Stimulated activated CD8-positive, alpha-beta memory T cell treated with anti-CD3 and anti-CD28 coated beads, Interleukin-15, amount 100 ng/mL, for 4 hours (primary cell): ENCODE measurements at regions not wholly inside any gene's neighbourhood (a gene's known extent, or its start where the extent isn't known, plus 50 kb on each side); places are given as distances from the start of the nearest gene placed in this dataset.

Experiments
- DNase-seq, 2 donors: peaks; one replicate each; pipeline ENCODE4 v3.0.0-alpha.2; 2020; ENCODE audit warnings: low read depth in 2 of 2

DNA sequence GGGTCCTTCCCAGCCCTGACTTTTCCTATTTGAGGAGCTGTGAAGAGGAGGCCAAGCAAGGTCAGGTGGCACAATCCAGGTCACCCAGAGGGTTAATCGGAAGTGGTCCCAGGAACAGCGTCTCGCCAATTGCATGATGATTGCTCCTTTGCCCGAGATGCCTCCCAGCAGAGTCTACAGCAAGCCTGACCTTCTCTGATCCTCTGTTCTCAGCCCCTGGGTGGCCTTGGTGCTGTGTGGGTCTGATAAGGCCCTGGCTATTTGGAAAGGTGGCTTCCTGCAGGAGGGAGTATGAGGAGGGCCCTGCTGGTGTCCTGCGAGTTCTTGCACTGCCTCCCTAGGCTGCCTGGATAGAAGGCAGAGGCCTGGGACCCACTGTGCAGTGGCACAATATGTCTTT, 116.2 kb downstream of the FOXD2 start:
- DNase-seq = no peak

DNA sequence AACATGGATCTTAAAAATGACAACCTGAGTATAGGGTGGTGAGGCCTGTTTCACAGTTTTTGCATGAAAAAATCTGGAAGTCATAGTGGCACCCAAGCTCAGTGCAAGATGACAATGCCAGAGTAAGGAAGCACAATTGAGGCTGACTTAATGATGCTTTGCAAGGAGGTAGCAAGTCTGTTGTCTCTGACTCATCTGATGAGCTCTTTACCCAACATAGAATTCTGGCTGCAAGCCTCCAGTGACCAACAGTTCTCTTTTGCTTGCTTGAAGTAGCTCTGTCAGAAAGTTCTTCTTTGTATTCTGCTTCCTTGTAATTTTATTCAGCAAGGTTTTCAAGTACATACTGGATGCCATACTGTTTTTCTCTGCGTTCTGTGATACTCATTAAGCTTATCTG, 117.1 kb downstream of the FOXD2 start:
- no peak for DNase-seq

DNA sequence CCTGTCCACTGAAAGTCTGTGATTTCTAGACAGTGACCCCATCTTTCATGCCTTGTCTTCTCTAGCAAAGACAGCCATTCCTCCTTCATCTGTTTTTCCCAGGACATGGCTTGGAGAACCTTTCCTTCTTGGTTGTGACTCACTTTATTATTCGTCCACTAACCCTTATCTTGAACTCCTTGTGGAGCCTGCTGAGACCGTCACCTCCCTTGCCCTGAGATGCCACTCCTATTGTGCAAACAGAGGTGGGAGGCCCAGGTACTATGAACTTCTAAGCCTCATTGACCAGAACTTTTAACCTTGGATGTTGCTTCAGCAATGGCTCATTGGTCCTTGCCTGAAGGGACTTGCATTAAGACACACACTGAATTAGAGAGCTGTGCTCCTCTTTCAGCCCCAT, 117.5 kb downstream of the FOXD2 start:
- DNase-seq = no peak

DNA sequence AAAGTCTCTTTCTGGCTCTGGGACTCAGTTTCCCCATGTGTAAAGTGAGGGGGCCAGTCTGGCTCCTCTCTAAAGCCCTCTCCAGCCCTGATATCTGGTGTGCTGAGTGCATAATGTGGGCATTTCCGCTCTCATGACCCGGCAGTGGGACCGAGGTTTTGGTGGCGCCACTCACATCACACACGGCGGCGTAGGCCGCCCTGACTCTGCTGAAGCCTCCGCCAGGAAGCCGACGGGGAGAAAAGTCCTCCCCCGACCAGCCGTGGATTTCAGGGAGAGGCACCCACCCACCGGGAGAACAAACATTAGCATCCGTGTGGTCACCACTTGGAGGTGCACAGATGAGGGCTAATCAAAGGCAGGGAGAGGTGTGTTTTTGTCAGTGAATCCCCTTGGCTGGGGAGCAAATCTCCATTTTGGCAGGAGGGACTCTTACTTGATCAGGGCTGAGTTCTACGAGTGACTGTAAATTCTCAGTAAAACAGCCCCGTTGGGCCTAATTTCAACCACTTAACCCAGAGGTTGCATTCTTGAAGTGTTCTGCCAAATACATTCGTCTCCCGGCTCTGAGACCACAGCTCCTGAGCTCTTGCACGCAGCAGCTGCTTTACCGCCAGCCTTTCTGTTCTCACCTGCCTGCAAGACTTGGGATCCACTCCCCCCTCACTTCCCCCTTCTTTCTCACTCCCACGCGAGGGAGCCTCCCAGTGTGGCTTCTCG, 118.2 kb downstream of the FOXD2 start:
- no peak for DNase-seq

DNA sequence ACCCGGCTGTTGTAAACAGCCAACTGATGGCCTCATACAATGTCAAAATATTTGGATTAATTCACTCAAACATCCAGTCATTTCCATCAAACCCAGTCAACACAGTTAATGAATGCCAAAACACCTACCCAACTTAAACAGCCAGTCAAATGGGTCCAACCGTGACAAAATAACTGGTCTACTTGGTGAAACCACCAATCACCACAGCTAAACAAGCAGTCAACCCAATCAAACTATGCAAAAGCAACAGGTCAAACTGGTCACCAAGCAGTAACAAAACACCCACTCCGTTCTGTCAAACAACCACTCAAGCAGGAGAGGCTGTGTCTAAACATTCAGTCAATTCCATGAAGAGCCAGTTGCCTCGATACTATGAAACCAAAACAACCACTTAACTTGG, 119.2 kb downstream of the FOXD2 start:
- no peak for DNase-seq

DNA sequence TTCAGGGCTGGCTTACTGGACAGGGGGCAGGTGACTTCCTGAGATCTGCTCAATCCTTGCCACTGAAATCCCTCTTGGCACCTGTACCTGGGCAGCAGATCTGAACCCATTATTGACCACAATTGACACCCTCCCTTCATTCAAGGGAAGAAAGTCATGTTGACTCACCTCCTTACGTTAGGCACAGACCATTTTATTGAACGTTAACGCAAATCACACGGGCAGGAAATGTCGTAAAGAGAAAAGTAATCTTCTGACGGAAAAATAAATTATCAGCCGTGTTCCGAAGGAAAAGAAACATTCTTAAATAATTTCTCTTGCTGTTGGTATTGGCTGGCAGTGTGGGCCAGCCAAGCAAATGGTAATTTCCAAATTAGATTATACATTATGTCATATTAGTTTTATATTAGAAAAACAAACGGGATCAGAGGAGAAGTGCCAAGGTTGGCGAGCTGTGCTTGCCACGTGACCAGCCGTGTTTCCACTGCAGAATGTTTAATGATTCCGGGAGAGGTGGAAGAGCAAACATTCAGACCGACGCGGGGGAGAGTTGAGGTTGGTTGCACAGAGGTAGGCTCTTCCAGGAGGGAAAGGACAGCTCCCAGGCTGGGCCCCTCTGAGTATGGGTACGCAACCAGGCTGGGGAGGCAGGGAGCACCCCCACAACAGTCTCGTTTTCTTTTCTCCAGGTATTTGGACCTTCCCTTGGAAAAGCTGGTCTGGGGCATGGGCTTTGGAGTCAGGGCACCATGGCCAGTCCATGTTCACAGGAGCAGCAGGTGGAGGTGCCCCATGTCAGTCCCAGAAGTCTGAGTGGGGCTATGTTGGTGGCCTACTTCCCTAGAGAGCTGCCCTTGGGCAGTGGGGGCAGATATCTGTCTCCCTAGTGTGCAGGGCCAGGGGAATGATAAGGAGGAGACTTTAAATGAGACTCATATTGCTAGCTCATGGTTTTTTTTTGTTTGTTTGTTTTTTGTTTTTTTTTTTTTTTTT, 121.1 kb downstream of the FOXD2 start:
- no peak for DNase-seq

DNA sequence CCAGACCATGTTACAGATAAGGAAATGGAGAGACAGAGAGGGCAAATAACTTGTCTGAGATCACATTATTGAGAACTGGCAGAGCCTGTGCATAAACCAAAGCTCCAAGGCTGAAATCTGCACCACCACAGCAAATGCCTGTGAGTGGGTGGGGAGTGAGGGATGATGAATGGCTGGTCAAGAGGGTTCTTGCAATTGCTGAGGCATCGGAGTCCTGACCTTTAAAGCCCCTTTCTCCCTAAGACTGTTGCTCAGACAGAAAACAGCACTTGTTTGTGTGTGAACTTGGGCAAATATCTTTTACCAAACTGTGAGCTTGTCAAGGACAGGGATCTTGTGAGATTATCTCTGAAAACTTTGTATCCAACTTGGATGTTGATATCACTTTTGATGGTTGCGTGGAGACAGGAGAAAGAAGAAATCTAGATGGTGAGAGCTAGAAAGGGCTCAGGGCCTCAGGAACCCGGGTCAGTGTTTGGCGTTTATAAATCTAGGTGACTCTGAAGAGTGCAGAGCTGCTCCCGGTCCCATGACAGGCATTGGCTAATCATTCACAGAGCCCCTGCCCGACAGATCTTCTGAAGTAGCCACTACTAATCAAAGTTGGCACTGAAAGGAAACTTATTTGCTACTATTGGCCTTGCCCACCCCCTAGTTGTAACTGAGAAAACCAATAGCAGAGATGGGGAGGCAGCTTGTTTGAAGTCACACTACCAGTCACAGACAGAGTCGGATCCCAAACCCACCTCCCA, 122.3 kb downstream of the FOXD2 start:
- no peak for DNase-seq

DNA sequence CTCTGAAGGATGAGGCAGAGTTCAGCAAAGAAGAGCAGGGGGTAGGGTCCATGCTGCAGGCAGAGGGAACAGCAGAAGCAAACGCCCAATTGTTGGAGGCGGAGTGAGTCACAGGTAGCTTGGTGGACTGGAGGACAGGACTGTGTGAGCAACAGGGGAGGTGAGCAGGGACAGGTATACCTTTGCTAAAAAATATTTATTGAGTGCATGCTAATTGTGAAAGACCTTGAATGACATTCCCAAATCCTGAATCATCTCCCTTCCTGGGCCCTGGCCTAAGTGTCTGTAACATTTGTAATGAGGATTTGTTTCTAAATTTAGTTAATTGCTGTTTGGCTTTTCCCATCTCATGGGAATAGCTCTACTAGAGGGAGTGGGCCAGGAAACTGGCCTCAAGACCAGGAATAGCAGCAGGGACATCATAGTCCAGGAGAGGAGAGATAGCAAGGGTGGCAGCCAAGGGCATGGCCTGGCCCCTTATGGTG, 123.7 kb downstream of the FOXD2 start:
- DNase-seq = no peak

DNA sequence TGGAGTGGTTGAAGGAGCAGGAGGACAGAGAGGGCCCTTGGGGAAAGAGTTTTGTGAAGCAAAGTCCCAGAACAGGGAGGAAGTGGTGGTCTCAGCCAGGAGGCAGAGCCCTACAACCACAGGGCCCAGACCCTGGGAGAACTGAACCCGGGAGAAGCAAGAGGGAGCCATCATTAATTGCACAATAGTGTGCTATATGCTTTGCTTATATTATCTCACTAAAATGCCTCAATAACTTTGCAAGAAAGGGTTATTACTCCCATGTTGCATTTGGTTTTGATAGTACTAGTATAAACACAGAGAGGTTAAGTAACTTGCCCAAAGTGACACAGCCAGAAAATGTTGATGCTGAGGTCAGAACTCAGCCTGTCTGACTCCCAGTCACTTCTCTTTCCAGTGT, 124.3 kb downstream of the FOXD2 start:
- no peak for DNase-seq

DNA sequence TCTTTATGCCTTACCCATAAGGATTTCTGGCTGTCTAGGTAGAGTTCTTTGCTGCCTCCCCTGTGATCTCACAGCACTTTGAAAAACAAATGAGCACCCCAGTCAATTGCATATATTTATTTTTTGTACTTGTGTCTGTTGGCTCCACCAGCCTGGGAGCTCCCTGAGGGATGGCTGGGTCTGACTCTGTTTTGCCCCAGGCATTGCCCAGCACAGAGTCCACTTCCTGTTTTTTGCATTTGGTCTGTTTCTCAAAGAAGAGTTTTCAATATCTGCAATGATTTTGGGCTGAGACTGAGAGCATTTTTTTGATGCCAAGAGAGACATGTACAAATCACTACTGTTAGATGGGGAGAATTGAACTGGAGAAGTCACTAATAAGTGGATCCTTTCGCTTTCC, 125.0 kb downstream of the FOXD2 start:
- no peak for DNase-seq

DNA sequence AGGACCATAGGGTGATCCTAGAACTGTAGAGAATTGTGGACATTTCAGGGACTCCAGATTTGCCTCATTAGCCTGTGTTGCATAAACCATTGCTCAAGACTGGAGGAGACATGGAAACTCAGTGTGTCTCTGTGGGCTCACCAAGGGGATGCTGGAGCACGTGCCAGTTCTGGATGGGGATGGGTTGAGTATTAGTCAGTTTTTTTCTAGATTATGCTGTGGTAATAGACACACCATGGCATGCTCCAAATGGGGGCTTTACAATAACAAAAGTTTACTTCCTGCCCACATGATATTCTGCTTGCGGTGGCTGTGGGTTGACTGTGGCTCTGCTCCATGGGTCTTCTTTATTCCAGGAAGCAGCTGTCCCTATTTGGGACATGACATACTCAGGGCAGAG, 125.4 kb downstream of the FOXD2 start:
- DNase-seq = no peak

DNA sequence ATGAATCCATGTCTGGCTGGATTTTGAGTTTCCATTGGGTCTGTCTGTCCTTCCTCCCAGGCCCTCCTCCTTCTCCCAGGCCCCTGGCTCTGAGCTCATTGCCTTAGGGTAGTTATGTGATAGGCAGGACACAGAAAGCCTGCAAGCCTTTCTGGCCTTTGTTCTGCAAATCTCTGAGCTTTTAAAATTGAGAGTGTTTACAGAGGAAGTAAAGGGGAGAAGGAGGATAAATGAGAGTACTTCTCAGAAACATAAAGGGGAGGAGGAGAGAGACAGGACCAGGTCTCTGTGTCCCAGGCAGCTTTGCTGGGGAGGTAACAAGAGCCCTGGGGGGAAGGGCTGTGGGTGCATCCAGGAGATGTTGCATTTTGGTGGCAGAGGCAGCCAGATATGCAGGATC, 126.7 kb downstream of the FOXD2 start:
- no peak for DNase-seq

DNA sequence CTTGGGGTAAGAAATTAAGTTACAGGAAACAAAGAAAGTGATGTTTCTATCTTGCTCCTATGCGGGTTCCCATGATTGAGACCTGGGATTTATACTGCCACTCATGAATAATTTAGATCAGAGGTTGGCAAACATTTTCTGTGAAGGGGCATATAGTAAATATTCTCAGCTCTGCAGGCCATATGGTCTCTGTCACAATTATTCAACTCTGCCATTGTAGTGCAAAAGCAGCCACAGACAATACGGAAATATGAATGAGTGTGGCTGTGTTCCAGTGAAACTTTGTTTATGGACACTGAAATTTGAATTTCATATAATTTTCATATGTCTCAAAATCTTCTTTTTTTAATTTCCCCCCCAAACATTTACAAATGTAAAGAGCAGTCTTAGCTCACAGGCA, 127.2 kb downstream of the FOXD2 start:
- DNase-seq = no peak

DNA sequence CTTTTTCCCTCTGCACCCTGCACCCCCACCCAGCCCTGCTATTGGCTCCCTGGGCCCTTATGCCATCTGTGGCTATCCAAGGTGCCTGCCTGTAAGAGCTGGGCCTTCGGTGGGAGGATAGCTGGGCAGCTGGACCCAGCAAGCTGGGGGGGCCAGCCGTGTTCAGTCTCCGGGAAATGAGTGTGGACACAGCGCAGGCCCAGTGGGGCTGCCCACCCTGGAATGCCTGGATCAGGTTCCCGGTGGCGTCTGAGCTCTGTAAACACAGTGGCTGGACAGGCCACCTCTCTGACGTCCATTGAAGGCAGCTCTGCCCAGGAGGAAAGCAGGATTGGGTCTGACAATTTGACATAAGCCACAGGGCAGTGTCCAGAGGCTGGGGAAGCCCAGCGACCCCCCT, 127.8 kb downstream of the FOXD2 start:
- no peak for DNase-seq

DNA sequence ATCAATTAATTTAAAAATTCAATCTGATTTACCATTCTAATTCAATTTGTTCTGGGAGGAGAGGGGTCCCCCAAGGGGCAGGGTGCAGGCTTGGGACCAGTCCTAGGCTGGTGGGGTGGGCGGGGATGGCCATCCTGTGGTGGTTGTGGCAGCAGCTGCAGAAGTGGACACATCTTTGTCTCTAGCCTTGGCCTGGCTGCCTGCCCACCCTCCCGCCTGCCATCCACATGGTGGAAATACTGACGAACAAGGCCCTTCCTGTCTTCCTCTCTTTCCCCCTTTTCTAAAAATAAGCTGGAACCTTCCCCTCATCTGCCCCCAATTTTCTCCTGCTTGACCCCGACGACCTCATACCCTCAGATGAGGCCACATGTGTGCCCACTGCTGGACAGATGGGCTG, 130.9 kb downstream of the FOXD2 start:
- DNase-seq = no peak

DNA sequence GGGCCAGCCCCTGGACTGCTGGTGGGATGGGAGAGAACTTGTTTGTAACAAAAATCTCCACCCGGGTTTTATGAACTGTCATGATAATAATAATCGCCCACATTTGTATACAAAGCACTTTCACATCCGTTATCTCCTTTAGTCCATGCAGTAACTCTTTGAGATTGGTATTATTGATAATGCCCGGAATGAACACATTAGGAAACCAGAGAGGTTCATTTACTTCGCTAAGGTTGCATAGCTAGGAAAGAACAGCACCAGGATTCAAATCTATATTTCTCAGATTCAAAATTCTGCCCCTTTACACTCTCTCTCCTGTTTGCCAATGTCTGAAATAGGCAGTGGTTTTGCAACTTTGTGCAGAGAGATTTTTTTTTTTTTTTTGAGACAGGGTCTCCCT, 131.4 kb downstream of the FOXD2 start:
- no peak for DNase-seq

DNA sequence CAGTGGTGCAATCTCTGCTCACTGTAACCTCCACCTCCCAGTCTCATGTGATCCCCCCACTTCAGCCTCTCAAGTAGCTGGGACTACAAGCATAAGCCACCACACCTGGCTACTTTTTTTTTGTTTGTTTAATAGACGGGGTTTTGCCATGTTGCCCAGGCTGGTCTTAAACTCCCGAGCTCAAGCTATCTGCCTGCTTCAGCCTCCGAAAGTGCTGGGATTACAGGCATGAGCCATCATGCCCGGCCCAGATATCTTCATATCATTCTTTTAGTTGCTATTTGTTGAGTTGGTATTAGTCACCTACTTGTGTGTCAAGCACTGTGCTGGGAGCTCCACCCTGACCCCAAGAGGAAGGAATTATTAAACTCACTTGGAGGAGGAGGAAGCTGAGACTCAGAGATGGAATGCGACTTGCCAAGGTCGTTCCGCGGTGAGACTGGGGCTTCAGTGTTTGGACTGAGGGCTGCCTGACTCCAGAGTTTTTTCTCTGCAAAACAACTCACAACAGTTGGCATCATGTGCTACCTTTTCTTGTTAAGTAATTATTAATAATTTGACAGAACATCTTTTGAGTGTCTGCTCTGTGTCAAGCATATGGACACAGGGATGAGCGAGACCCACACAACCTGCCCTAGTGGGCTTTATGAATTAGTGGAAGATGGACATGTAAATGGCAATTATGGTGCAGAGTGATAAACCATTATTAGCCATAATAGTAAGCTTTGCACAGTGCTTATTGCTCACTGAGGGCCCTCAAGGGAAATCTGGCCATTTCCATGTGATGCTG, 132.0 kb downstream of the FOXD2 start:
- no peak for DNase-seq

DNA sequence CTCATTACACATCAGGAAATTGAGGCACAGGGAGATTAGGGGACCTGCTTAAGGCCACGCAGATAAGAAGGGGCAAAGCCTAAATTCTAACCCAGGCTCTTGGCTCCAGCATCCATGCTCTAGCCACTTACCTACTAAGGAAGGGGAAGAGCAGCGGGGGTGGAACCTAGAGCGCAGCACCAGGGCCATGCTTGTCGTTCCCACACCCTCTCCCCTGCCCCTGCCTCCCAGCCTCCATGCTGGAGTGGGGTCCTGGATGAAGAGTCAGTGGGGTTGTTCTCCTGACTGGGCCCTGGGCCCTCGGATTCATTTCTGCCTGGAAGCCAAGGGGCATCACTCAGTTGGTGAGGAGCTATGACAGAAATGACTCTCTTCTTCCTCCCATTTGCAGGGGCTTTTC, 133.3 kb downstream of the FOXD2 start:
- no peak for DNase-seq

DNA sequence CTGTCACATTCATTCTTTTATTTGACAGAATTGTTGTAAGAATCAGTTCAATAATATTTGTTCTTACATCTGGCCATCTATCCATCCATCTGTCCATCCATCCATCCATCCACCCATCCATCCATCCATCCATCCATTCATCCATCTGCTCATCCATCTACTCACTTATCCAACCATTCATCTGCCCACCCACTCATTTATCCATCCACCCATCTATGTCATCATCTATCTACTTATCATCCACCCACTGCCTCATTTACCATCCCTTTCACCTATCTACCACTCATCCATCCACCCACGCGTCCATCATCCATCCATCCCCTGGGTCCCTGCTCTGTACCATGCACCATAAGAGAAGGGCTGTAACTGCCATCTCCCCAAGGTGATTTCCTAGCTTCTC, 134.1 kb downstream of the FOXD2 start:
- DNase-seq = no peak

DNA sequence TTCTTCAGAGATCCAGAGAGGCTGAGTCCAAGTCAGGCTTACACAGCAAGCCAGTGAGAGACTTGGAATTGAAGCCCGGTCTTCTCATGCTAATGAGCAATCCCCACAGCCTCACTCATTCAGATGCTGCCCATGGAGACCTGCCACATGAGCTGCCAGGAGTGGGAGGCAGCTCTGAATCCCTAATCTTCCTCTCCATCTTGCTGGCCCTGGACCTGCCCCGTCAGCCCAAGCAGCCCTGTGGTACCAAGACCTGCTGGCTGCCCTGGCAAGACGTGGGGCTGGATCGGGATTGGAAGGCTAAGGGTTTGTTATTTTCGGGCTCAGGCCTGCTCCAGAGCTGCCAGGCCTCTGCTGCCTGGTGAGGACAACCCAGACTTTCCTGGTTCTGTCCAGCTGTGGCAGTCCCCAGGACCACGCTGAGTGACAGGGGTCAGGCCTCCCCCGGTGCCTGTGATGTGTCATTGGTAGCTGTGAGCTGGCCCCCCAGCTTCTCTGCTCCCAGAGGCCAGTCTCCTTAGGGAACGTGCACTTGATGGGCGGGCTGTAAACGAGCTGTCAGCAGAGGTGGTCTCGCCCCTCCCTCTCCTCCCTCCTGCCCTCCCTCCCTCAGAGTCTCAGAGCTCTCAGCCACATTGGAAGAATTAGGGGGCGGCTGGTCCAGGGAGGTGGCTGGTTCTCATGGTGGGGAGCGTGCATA, 135.0 kb downstream of the FOXD2 start:
- no peak for DNase-seq
